PFSK-1 (cell line): ENCODE measurements at regions not wholly inside any gene's neighbourhood (a gene's known extent, or its start where the extent isn't known, plus 50 kb on each side); places are given as distances from the start of the nearest gene placed in this dataset.

Experiments
- FOXP2 ChIP-seq: optimal IDR thresholded peaks from 2 replicates; pipeline ENCODE3; 2011; ENCODE audit warnings: borderline replicate concordance, control low read depth, inconsistent platforms; ENCODE audit not compliant: insufficient read depth; ENCODE audit errors: extremely low read length, extremely low read depth
- POLR2AphosphoS5 ChIP-seq: IDR thresholded peaks from 2 replicates; pipeline ENCODE4 v1.6.1; 2012; ENCODE audit warnings: low read depth, mild to moderate bottlenecking, control low read depth, low read length, moderate library complexity
- TAF1 ChIP-seq: IDR thresholded peaks from 2 replicates; pipeline ENCODE4 v1.6.1; 2012; ENCODE audit warnings: low read length, control low read depth, borderline replicate concordance; ENCODE audit not compliant: insufficient read depth
- TF ChIP-seq, protein P1 (sequence below), 2 experiments: IDR thresholded peaks; 2 replicates each; pipeline versions ENCODE4 v1.6.1 to v1.8.0; 2011 to 2012; ENCODE audit warnings: low read depth in 2 of 2, low read length in 2 of 2, control low read depth in 1 of 2, inconsistent platforms in 1 of 2, mild to moderate bottlenecking in 1 of 2, moderate library complexity in 1 of 2; ENCODE audit not compliant: insufficient read depth in 1 of 2

DNA sequence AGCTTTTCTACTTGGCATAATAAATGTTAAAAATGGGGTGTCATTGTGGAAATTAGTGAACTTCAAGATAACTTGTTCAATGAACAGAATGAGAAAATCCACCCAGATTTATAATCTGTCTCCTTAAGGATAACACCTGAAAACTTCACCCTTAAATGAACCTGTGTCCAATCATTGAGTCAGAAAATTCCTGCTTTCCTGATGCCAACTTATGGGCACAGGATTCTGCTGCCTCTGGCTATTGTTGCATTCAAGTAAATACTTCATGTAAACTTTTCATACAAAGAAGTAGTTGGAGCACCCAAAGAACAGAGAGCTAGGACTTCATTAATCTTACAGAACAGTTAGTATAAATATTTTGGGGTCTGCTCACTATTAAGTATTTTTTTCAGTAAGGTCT lies 98.9 kb upstream of the PLEKHA5 start:
- TF ChIP-seq TAF1 (no peak), FOXP2 (no peak), POLR2AphosphoS5 (no peak)
- TF ChIP-seq, protein P1, sequence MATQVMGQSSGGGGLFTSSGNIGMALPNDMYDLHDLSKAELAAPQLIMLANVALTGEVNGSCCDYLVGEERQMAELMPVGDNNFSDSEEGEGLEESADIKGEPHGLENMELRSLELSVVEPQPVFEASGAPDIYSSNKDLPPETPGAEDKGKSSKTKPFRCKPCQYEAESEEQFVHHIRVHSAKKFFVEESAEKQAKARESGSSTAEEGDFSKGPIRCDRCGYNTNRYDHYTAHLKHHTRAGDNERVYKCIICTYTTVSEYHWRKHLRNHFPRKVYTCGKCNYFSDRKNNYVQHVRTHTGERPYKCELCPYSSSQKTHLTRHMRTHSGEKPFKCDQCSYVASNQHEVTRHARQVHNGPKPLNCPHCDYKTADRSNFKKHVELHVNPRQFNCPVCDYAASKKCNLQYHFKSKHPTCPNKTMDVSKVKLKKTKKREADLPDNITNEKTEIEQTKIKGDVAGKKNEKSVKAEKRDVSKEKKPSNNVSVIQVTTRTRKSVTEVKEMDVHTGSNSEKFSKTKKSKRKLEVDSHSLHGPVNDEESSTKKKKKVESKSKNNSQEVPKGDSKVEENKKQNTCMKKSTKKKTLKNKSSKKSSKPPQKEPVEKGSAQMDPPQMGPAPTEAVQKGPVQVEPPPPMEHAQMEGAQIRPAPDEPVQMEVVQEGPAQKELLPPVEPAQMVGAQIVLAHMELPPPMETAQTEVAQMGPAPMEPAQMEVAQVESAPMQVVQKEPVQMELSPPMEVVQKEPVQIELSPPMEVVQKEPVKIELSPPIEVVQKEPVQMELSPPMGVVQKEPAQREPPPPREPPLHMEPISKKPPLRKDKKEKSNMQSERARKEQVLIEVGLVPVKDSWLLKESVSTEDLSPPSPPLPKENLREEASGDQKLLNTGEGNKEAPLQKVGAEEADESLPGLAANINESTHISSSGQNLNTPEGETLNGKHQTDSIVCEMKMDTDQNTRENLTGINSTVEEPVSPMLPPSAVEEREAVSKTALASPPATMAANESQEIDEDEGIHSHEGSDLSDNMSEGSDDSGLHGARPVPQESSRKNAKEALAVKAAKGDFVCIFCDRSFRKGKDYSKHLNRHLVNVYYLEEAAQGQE (IDR thresholded peaks at IDR 0.05; ENCODE audit: insufficient read depth in 1 of 2, low read depth in 2 of 2, low read length in 2 of 2), result no peak
